ENCODE measurements at regions not wholly inside any gene's neighbourhood (a gene's known extent, or its start where the extent isn't known, plus 50 kb on each side); places are given as distances from the start of the nearest gene placed in this dataset.

DNA sequence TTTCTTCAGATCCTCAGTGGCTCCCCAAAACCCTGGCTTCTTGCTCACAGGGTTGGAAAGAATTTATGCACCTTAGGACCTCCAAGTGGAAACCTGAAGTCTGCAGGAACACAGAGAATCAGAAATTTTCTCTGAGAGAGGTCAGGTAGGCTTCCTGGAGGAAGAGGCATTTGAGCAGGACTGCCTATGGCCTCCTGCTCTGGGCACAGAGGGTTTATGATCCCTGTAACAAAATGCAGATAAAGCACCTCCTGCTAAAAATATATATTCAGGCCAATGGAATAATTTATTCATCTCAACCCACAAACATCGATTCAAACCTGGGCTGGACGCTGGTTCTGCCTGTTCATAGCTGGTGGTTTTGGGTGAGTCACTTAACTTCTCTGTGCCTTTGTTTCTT, 68.1 kb upstream of the FGF3 start:
- DNase-seq (ENCODE audit: low read depth in 4 of 6, low spot score in 6 of 6): no peak
- Histone ChIP-seq H3K36me3 (ENCODE audit: control insufficient read depth, insufficient read depth, low read length) (no peaks in the 10 kb centered on the region), H3K4me1 (ENCODE audit: control insufficient read depth, insufficient read depth, low read length) (peaks cover 31% of the 10 kb centered on the region), H3K4me3 (ENCODE audit: low read depth, low read length) (no peak overlapping the region), H3K27me3 (ENCODE audit: control insufficient read depth, insufficient read depth, low read length) (peaks cover 13% of the 10 kb centered on the region), H3K9me3 (ENCODE audit: control insufficient read depth, insufficient read depth, low read length) (no peaks in the 10 kb centered on the region), H3K27ac (ENCODE audit: low read depth, low read length) (no peak overlapping the region)
- no CpG with 5 or more reads among the region's 2 CpGs for WGBS (ENCODE audit: insufficient coverage)

DNA sequence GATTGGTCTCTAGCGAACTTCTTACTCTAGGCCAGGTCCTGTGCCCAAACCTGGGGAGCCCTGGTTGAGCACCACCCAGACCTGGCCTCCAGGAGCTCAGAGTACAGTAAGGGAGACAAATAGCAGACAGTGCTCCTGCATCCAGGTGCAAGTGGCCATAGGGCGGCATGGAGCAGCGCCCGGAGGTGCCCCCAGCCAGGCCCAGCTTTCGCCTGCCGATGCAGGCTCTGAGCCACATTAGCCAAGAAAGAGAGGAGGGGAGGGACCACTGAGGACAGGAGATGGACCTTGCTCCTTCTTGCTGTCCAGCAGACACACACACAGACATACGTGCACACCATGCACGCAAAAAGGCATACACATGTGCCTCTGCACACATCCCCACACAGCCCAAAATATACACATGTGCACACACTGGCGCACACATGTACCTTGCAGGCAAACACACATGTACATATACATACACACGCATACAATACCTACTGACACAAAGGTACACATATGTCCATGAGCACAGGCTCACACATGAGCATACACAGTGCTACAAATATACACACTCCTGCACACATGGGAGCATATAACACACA, 68.7 kb upstream of the FGF3 start:
- Histone ChIP-seq H3K4me1 (ENCODE audit: control insufficient read depth, insufficient read depth, low read length) (peaks cover 37% of the 10 kb centered on the region), H3K9me3 (ENCODE audit: control insufficient read depth, insufficient read depth, low read length) (no peaks in the 10 kb centered on the region), H3K27ac (ENCODE audit: low read depth, low read length) (no peak overlapping the region), H3K36me3 (ENCODE audit: control insufficient read depth, insufficient read depth, low read length) (no peaks in the 10 kb centered on the region), H3K4me3 (ENCODE audit: low read depth, low read length) (no peak overlapping the region), H3K27me3 (ENCODE audit: control insufficient read depth, insufficient read depth, low read length) (peaks cover 13% of the 10 kb centered on the region)
- no peak for DNase-seq (ENCODE audit: low read depth in 4 of 6, low spot score in 6 of 6)
- WGBS (ENCODE audit: insufficient coverage): 88% methylated on average over 10 of the region's 10 CpGs

DNA sequence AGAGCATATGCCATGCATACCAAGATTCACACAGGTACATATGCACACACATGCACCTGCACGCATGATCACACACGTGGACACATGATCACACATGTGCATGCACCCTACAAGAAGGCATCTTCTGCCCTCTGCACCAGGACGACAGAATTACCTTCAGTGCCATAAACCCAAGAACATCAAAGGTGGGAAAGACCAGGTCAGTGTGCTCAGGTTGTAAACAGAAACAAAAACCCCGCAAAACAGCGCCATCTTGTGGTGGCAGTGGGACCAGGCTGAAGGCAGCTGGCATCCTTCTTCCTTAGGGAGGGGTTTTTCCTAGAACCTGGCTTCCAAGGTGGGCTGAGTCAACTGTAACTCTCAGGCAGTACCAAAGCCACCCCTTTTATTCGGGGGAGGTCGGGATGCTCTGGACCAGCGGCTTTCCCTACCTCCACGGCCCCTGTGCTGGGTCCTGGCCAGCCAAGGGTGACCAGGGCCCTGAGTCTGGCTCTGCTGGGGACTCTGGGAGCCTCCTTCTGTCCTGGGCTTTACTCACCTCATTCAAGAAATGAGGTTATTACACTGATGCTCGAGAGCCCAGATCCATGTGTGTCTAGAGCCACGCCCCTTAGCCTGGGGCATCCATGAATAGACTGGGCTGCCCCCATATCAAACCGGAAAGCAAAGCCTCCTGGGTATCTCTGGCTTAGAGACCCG, 69.4 kb upstream of the FGF3 start:
- peaks cover 44% of the 10 kb centered on the region for H3K4me1 ChIP-seq (ENCODE audit: control insufficient read depth, insufficient read depth, low read length)
- no peaks in the 10 kb centered on the region for H3K9me3 ChIP-seq (ENCODE audit: control insufficient read depth, insufficient read depth, low read length)
- no peak overlapping the region for H3K4me3 ChIP-seq (ENCODE audit: low read depth, low read length)
- H3K36me3 ChIP-seq (ENCODE audit: control insufficient read depth, insufficient read depth, low read length): no peaks in the 10 kb centered on the region
- peak in 4 of 6 donors; percentile 19 to 80 (median 50) for DNase-seq (ENCODE audit: low read depth in 4 of 6, low spot score in 6 of 6)
- H3K27me3 ChIP-seq (ENCODE audit: control insufficient read depth, insufficient read depth, low read length): peaks cover 11% of the 10 kb centered on the region
- 34% methylated on average over 13 of the region's 13 CpGs for WGBS (ENCODE audit: insufficient coverage)
- H3K27ac ChIP-seq (ENCODE audit: low read depth, low read length): no peak overlapping the region

DNA sequence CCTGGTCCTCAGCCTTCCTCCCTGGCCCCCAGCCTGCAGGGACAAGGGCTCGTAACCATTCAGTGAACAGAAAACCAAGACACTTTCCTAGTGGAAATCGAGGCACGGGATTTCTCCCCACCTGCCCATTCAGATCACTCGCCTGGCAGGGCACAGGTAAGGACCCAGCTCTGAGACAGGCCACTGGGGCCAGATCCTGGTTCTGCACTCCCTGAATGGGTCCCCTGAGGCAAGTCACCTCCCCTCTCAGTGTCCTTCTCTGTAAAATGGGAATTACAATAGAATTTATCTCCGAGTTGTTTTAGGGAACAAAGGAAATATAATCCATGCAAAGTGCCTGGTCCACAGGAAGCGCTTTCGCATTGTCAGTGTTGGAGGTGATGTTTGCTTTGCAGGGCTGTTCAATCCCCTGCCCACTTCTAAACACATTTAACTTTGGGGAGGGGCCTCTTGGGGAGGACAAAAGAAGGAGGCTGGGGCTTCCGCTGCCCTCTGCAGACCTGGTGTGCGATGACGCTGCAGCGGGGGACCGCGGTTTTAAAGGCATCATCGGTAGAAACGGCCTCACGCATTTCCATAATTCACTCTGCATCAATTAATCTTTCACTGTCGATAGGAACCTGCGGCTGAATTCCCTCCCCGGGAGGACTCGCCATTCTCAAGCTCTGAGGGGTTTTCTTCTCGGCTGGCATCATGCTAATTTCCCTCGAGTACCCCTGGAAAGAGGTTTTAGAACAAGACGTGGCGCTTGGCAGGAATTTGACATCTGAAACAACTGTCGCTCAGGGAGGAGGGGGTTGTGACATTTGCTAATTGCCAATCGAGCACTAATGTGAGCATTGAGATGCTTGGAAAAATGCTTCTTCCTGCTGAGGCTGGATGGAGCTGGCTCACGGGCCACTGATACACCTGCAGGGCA, 70.4 kb upstream of the FGF3 start:
- WGBS (ENCODE audit: insufficient coverage): 18% methylated on average over 19 of the region's 27 CpGs
- no peaks in the 10 kb centered on the region for H3K36me3 ChIP-seq (ENCODE audit: control insufficient read depth, insufficient read depth, low read length)
- H3K4me1 ChIP-seq (ENCODE audit: control insufficient read depth, insufficient read depth, low read length): peaks cover 48% of the 10 kb centered on the region
- H3K27ac ChIP-seq (ENCODE audit: low read depth, low read length): no peak overlapping the region
- H3K4me3 ChIP-seq (ENCODE audit: low read depth, low read length): no peak overlapping the region
- H3K9me3 ChIP-seq (ENCODE audit: control insufficient read depth, insufficient read depth, low read length): no peaks in the 10 kb centered on the region
- peaks cover 11% of the 10 kb centered on the region for H3K27me3 ChIP-seq (ENCODE audit: control insufficient read depth, insufficient read depth, low read length)
- peak in 3 of 6 donors; percentile 24 to 86 (median 45) for DNase-seq (ENCODE audit: low read depth in 4 of 6, low spot score in 6 of 6)

DNA sequence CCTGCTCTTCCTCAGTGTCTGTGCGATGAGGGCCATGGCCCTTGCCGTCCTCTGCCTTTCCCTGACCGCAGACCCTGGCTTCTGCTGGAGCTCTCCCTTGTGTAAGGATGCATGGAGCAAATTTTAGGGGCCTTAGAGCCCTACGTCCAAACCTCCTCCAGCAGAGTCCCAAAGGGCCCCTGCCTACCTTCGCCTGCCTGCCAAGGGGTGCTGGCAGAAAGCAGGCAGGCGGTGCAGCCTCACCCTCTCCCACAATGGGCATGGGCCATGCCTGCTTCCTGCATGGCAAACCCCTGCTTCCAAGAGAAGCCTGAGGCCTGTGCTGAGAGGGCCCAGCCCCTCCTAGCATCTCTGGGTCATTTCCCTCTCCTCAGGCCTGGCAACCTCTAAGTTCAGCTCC, 71.3 kb upstream of the FGF3 start:
- peaks cover 48% of the 10 kb centered on the region for H3K4me1 ChIP-seq (ENCODE audit: control insufficient read depth, insufficient read depth, low read length)
- H3K27me3 ChIP-seq (ENCODE audit: control insufficient read depth, insufficient read depth, low read length): peaks cover 11% of the 10 kb centered on the region
- H3K9me3 ChIP-seq (ENCODE audit: control insufficient read depth, insufficient read depth, low read length): no peaks in the 10 kb centered on the region
- WGBS (ENCODE audit: insufficient coverage): 84% methylated on average over 6 of the region's 6 CpGs
- DNase-seq (ENCODE audit: low read depth in 4 of 6, low spot score in 6 of 6): no peak
- H3K36me3 ChIP-seq (ENCODE audit: control insufficient read depth, insufficient read depth, low read length): no peaks in the 10 kb centered on the region
- no peak overlapping the region for H3K4me3 ChIP-seq (ENCODE audit: low read depth, low read length)
- H3K27ac ChIP-seq (ENCODE audit: low read depth, low read length): no peak overlapping the region

DNA sequence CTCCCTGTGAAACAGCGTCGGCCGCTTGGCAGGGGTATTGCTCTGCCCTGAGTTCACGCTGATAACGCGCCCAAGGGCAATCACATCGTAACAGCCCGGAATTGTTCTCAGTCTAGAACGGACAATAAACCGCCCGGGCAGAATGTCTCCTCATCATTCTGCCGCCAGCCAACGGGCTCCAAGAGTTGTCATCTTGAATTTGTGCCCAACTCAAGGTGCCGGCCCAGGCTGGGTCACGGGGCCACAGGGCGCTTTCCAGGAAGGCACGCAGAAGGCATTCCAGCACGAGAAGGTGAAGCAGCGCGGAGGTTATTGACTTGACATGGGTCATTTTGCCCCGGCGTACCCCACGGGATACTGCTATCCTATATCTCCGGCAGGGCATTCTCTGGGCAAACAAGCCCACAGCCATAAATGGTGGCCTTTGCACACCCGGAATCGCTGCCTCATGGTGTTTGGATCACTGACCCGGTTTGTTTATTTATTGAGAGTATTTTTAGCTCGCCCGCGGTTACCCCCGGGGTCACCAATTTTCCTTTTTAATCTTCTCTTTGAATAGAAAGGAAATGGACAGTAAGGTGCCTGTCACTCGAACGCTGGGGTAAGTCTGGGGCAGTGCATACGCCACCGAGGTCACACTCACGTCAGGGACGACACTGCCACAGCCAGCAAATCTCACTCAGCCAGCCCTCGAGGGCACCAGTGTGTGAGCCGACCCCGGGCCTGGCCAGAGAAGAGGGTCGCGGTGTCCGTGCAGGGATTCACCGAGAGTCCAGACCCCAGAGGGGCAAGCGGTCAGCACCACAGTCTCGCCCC, 72.4 kb upstream of the FGF3 start:
- no peak overlapping the region for H3K27ac ChIP-seq (ENCODE audit: low read depth, low read length)
- no peak overlapping the region for H3K4me3 ChIP-seq (ENCODE audit: low read depth, low read length)
- H3K9me3 ChIP-seq (ENCODE audit: control insufficient read depth, insufficient read depth, low read length): no peaks in the 10 kb centered on the region
- no peak for DNase-seq (ENCODE audit: low read depth in 4 of 6, low spot score in 6 of 6)
- H3K36me3 ChIP-seq (ENCODE audit: control insufficient read depth, insufficient read depth, low read length): no peaks in the 10 kb centered on the region
- WGBS (ENCODE audit: insufficient coverage): 68% methylated on average over 39 of the region's 46 CpGs
- peaks cover 48% of the 10 kb centered on the region for H3K4me1 ChIP-seq (ENCODE audit: control insufficient read depth, insufficient read depth, low read length)
- H3K27me3 ChIP-seq (ENCODE audit: control insufficient read depth, insufficient read depth, low read length): peaks cover 11% of the 10 kb centered on the region

DNA sequence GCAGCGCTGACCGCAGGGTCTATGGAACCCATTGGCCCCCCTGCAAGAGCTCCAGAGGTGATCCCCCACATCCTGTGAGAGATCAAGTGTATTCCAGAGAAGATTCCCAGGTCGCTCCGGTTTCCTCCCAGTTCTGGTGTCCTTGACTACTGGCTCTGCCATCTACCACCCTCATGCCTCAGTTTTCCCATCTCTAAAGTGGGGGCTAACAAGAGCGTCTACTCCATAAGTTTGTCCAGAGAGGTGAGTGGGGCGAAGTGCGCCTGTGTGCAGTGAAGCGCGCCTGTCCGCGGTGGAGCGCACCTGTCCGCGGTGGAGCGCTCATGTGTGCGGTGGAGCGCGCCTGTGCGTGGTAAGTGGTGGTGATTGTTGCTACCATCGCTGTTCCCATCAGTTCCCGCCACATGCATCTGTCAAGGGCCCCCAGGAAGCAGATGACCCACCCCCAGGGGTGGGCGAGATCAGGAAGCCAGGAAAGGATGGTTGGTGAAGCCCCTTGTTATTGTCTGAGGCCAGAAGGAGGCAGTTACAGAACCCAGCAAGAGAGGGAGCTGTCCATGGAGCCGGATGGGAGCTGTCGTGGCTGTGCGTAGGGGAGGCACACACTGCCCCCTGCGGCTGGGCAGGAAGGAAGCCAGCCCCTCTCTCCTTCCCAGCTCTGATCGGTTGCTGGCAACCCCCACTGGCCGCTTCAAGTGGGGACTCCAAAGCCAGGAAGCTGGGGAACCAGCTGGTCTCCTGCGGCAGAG, 73.2 kb upstream of the FGF3 start:
- WGBS (ENCODE audit: insufficient coverage): 64% methylated on average over 9 of the region's 29 CpGs
- Histone ChIP-seq H3K4me1 (ENCODE audit: control insufficient read depth, insufficient read depth, low read length) (peaks cover 48% of the 10 kb centered on the region), H3K27ac (ENCODE audit: low read depth, low read length) (no peak overlapping the region), H3K36me3 (ENCODE audit: control insufficient read depth, insufficient read depth, low read length) (no peaks in the 10 kb centered on the region), H3K4me3 (ENCODE audit: low read depth, low read length) (no peak overlapping the region), H3K27me3 (ENCODE audit: control insufficient read depth, insufficient read depth, low read length) (peaks cover 11% of the 10 kb centered on the region), H3K9me3 (ENCODE audit: control insufficient read depth, insufficient read depth, low read length) (no peaks in the 10 kb centered on the region)
- no peak for DNase-seq (ENCODE audit: low read depth in 4 of 6, low spot score in 6 of 6)

DNA sequence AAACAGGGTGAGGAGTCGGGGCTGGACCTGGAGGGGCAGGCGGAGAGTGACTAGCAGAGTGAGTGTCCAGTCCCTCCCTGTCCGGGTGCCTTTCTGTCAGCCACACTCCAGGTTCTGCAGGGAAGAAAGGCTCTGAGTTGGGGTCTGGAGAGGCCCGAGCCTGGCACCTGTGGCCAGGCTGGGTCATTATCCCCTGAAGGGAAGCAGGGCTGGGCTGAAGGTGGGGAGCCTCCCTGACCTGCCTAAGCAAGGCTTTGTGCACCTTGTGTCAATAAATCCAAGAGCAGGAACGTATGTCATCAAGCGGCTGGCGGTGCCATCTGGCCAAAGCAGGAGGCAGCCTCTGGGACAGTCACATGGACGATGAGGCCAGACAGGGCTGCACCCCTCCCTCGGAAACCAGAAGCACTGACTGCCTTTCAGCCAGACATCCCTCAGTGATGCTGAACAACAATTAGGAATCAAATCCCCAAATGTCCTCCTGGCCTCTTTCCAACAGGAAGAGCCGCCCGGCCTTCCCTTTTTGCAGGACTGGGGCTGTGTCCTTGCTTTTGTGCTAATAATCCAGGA, 73.9 kb upstream of the FGF3 start:
- H3K27me3 ChIP-seq (ENCODE audit: control insufficient read depth, insufficient read depth, low read length): peaks cover 11% of the 10 kb centered on the region
- peak in 1 of 6 donors; percentile 54 for DNase-seq (ENCODE audit: low read depth in 4 of 6, low spot score in 6 of 6)
- WGBS (ENCODE audit: insufficient coverage): 60% methylated on average over 11 of the region's 11 CpGs
- no peak overlapping the region for H3K4me3 ChIP-seq (ENCODE audit: low read depth, low read length)
- peaks cover 48% of the 10 kb centered on the region for H3K4me1 ChIP-seq (ENCODE audit: control insufficient read depth, insufficient read depth, low read length)
- no peaks in the 10 kb centered on the region for H3K9me3 ChIP-seq (ENCODE audit: control insufficient read depth, insufficient read depth, low read length)
- no peaks in the 10 kb centered on the region for H3K36me3 ChIP-seq (ENCODE audit: control insufficient read depth, insufficient read depth, low read length)
- H3K27ac ChIP-seq (ENCODE audit: low read depth, low read length): no peak overlapping the region

Data from spinal cord (tissue), 9 donors.